Muscle layer of colon (tissue), 2 donors: ENCODE measurements at regions not wholly inside any gene's neighbourhood (a gene's known extent, or its start where the extent isn't known, plus 50 kb on each side); places are given as distances from the start of the nearest gene placed in this dataset.

Source experiments
- H3K27ac ChIP-seq: one replicate; pipeline ENCODE4 v1.7.0; 2013; ENCODE audit warnings: low read depth, mild to moderate bottlenecking, low read length, moderate library complexity
- H3K27me3 ChIP-seq, 2 donors: one replicate each; pipeline ENCODE4 v1.7.0; 2013; ENCODE audit warnings: low read length in 2 of 2, mild to moderate bottlenecking in 2 of 2; ENCODE audit not compliant: insufficient read depth in 2 of 2, control insufficient read depth in 1 of 2
- H3K36me3 ChIP-seq: one replicate; pipeline ENCODE4 v1.7.0; 2013; ENCODE audit warnings: mild to moderate bottlenecking, low read length; ENCODE audit not compliant: insufficient read depth
- H3K4me1 ChIP-seq: one replicate; pipeline ENCODE4 v1.7.0; 2013; ENCODE audit warnings: mild to moderate bottlenecking, low read length; ENCODE audit not compliant: insufficient read depth
- H3K4me3 ChIP-seq, 2 donors: one replicate each; pipeline ENCODE4 v1.7.0; 2013; ENCODE audit warnings: low read length in 2 of 2, low read depth in 1 of 2, mild to moderate bottlenecking in 1 of 2, moderate library complexity in 1 of 2
- H3K9ac ChIP-seq: one replicate; pipeline ENCODE4 v1.7.0; 2013; ENCODE audit warnings: low read length
- H3K9me3 ChIP-seq: one replicate; pipeline ENCODE4 v1.7.0; 2013; ENCODE audit warnings: mild to moderate bottlenecking, low read length
- donor health status: abdominal sarcoma.
- donor health status: Adenocarcinoma of cecum.

DNA sequence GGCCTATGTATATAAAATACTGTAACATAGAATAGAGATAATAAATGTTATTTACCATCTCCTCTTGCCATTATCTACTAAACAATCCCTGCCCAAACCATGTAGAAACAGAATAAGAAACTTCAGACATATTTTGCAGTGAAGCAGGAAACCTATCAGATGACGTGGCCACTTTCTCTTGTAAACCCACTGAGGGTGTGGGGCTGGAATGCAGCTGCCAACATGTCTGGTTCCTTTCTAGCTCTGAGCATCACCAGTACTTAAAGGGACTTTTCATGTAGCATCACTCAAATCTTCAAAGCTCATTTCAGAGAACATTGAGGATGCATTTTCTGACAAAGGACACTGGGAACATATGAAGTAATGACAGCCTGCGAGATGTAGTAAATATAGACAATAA lies 251.8 kb downstream of the LPIN1 start:
- Histone ChIP-seq H3K4me3 (no peak overlapping the region), H3K27me3 (no peaks in the 10 kb centered on the region), H3K27ac (no peak overlapping the region), H3K9ac (no peak overlapping the region), H3K4me1 (peaks cover 4% of the 10 kb centered on the region), H3K36me3 (no peaks in the 10 kb centered on the region), H3K9me3 (no peaks in the 10 kb centered on the region)

DNA sequence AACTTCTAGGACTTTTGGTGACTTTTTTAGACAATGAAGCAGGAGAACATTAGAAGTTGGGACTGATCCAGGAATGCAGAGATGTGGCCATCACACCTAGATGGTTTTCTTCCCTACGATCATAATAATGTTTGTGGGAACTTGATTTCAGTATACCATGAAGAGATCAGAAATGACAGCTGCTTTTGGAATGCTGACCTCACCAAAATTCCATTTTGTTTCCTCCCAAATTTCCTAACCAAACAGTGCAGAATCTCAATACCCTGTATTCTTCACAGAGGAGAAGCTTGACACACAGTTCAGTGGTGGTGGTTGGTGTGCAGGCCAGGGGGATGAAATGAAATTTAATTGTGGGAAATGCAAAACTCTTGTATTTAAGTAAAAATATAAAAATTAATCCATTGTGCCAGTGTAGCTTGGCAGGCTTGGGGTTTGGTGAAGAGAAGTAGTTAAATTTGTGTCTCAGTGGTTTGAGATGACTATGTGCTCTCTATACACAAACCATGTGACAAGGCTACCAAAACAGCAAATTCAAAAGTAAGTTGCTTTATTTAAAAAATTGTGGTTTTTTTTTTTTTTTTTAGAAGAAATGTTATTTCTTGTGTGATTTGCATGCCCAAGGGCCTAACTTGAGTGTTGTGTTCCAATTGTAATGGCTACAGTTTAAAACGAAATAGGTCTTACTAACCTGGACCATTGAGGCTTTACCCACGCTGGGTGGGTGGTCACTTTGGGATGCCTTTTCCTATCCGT lies 252.4 kb downstream of the LPIN1 start:
- Histone ChIP-seq H3K9ac (no peak overlapping the region), H3K36me3 (no peaks in the 10 kb centered on the region), H3K4me3 (no peak overlapping the region), H3K27ac (no peak overlapping the region), H3K4me1 (peaks cover 4% of the 10 kb centered on the region), H3K27me3 (no peaks in the 10 kb centered on the region), H3K9me3 (no peaks in the 10 kb centered on the region)

DNA sequence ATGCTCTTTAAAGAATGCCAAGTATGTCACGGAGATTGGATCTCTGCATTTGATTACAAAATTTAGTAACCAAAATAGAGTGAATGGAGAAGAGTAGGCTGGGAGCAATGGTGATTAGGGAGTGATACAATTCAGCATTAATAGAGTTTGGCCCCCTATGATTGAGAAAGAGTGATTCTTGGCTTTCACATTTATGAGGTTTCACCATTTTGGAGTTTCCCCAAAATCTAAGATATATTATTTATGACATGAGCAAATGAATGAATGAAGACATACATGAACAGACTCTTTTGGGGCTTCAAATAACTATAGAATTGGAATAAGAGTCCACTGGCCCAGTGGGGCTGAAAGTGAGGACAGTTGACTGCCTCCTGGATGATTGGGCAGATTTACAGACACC lies 255.2 kb downstream of the LPIN1 start:
- no peak overlapping the region for H3K9ac ChIP-seq
- no peaks in the 10 kb centered on the region for H3K36me3 ChIP-seq
- no peaks in the 10 kb centered on the region for H3K27me3 ChIP-seq
- no peaks in the 10 kb centered on the region for H3K4me1 ChIP-seq
- no peak overlapping the region for H3K27ac ChIP-seq
- no peaks in the 10 kb centered on the region for H3K9me3 ChIP-seq
- H3K4me3 ChIP-seq: no peak overlapping the region

DNA sequence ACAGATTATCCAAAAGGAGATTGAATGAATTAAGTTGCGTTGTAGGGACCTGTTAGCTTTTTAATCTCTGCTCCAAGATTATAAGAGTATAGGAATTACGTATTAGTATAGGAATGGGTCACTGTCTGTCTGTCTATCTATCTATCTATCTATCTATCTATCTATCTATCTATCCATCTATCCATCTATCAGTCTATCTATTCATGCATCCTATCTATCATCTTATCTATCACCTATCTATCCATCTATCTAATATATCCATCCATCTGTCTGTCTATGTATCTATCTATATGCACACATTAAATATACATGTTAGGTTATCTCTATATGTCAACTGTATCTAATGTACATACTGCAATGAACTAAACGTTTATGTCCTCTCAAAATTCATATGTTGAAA lies 255.8 kb downstream of the LPIN1 start:
- no peaks in the 10 kb centered on the region for H3K27me3 ChIP-seq
- H3K9me3 ChIP-seq: no peaks in the 10 kb centered on the region
- H3K4me3 ChIP-seq: no peak overlapping the region
- no peak overlapping the region for H3K9ac ChIP-seq
- H3K27ac ChIP-seq: no peak overlapping the region
- no peaks in the 10 kb centered on the region for H3K4me1 ChIP-seq
- H3K36me3 ChIP-seq: no peaks in the 10 kb centered on the region

DNA sequence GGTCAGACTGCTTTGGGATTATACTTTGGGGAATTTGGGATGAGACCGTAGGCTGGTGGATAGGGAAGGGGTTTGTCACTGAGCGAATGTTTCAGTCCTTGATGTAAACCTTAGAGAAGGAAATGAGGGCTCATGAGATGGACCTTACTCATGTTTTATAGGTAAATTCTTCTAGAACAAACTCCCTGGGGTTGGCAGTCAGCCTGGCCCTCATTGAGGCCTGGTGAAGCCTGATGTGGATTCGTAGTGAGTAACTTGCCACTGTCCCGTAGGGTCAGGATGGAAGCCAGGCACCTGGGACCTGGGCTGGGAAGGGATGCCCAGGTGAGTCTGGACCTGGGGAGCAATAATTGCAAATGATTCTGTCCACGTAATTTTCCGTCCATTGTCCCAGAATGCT lies 258.3 kb downstream of the LPIN1 start:
- Histone ChIP-seq H3K9ac (no peak overlapping the region), H3K9me3 (no peaks in the 10 kb centered on the region), H3K4me1 (no peaks in the 10 kb centered on the region), H3K27ac (no peak overlapping the region), H3K27me3 (no peaks in the 10 kb centered on the region), H3K36me3 (no peaks in the 10 kb centered on the region), H3K4me3 (no peak overlapping the region)

DNA sequence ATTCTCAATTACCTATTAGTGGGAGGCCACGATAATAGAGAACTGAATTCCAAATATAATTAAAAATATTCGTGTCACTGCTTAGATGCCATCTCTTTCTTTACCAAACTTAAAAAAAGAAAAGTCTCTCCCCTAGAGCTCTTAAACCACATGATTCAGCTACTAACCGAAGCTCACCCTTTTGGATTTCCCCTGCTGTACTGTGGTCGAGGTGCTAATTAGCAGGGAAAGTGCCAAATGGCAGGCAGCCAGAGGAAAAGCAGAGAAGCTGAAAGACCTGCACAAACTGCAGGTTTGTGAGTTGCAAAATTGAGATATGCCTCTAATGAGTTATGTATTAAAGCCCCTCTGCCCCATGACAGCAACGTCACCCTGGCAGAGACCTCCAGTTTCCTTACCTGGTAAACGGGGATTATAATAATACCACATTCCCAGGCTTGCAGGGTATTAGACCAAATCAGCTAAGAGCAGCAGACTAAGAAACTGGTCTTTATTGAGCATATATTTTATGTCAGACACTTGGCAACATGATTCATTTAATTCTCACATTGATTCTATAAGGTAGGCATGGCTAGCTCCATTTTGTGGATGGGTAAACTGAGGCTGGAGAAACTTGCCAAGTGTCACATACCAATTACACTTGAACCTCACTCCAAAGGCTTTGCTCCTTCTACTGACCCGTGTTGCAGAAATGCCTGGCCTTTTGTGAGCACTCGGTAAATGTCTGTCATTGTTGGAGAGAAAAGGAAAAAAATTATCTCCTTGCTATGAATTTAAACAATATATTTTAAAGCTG lies 259.7 kb downstream of the LPIN1 start:
- H3K9me3 ChIP-seq: no peaks in the 10 kb centered on the region
- H3K27ac ChIP-seq: no peak overlapping the region
- no peaks in the 10 kb centered on the region for H3K27me3 ChIP-seq
- no peak overlapping the region for H3K9ac ChIP-seq
- H3K4me1 ChIP-seq: no peaks in the 10 kb centered on the region
- H3K36me3 ChIP-seq: no peaks in the 10 kb centered on the region
- H3K4me3 ChIP-seq: no peak overlapping the region

DNA sequence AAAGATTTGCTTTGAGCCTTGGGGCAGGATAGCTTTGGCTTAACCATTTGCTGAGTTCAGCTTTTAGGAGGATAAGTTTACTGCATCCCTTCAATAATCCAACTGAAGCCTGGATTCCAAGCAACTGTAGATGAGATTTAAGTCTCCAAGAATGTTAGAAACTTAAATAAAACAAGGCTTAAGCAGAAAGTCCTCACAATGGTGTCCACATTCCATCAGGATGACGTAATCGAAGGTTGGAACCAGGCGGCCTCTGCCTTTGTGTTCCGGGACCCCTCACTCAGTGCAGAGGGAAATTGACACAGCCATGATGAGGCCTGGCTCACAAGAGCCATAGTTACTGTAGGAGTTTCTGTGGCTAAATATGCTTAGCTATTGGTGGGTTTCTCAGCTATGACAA lies 260.4 kb downstream of the LPIN1 start:
- Histone ChIP-seq H3K27me3 (no peaks in the 10 kb centered on the region), H3K9ac (no peak overlapping the region), H3K27ac (no peak overlapping the region), H3K36me3 (no peaks in the 10 kb centered on the region), H3K4me3 (no peak overlapping the region), H3K9me3 (no peaks in the 10 kb centered on the region), H3K4me1 (no peaks in the 10 kb centered on the region)

DNA sequence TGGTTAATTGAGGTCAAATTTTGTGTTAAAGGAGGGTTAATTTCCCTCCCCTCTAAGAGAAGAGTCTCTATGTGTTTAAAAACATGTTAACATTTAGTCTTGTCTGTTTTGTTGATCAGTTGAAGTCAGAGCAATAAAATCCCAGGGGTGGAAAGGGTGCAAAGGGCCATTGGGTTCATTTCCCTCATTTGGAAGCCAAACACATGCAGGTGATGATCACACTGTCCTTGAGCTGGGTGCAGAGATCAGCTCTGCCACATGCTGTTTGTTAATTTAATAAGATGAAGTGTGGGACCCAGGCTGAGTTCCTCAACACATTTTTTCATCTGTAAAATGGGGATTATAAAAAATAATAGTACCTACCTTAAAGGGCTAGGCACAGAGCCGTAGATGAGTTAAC lies 260.9 kb downstream of the LPIN1 start:
- H3K27ac ChIP-seq: no peak overlapping the region
- no peaks in the 10 kb centered on the region for H3K27me3 ChIP-seq
- no peak overlapping the region for H3K9ac ChIP-seq
- H3K9me3 ChIP-seq: no peaks in the 10 kb centered on the region
- H3K4me3 ChIP-seq: no peak overlapping the region
- no peaks in the 10 kb centered on the region for H3K4me1 ChIP-seq
- H3K36me3 ChIP-seq: no peaks in the 10 kb centered on the region

DNA sequence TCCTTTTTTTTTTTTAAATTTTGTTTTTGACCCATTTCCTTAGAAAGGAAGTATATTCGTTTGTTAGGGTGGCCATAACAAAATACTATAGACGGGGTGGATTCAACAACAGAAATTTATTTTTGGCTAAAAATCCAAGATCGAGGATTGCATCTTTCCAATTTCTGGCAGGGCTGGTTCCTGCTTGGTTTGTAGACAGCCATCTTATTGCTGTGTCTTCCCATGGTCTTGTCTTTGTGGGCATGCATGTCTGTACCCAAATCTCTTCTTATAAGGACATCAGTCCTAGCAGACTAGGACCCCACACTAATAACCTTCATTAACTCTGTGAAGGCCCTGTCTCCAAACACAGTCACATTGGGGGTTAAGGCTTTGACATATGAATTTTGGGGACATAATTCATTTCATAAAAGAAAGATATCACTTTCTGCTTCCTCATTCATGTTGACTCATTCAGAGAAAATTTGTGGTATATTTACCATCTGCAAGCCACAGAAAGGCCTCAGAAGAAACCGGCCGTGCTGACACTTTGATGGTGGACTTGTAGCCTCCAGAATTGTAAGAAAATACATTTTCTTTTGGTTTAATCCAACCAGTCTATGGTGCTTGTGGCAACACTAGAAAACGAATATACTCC lies 262.1 kb downstream of the LPIN1 start:
- H3K9me3 ChIP-seq: no peaks in the 10 kb centered on the region
- H3K27ac ChIP-seq: no peak overlapping the region
- no peak overlapping the region for H3K4me3 ChIP-seq
- H3K4me1 ChIP-seq: no peaks in the 10 kb centered on the region
- no peaks in the 10 kb centered on the region for H3K36me3 ChIP-seq
- H3K27me3 ChIP-seq: no peaks in the 10 kb centered on the region
- no peak overlapping the region for H3K9ac ChIP-seq

DNA sequence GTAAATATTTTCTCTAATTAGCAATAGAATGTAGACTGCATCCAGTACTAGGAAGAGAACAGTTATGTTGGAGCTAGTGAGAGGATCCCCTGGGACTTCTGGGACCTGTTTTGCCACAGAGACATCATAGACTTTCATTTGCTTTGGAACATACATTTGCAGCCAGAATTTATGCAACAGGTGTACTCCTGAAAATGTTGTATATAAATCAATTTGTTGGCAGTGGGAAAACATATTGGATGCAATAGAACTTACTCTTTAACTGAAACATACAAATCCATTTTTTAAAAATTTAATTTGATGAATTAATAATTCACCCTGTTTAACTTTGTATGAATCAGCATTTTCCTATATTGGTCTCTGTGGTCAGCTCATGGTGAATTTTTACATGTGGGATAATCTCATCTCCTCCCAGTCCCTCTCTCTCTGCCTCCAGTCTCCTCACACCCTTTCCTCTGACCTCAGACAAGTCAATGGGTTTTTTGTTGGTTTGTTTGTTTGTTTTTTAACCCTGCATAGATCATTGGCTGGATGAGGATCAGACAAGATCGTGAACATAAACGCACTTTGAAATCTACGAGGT lies 263.0 kb downstream of the LPIN1 start:
- H3K27me3 ChIP-seq: no peaks in the 10 kb centered on the region
- no peak overlapping the region for H3K4me3 ChIP-seq
- no peak overlapping the region for H3K27ac ChIP-seq
- H3K9me3 ChIP-seq: no peaks in the 10 kb centered on the region
- H3K9ac ChIP-seq: no peak overlapping the region
- no peaks in the 10 kb centered on the region for H3K36me3 ChIP-seq
- H3K4me1 ChIP-seq: peaks cover 3% of the 10 kb centered on the region

DNA sequence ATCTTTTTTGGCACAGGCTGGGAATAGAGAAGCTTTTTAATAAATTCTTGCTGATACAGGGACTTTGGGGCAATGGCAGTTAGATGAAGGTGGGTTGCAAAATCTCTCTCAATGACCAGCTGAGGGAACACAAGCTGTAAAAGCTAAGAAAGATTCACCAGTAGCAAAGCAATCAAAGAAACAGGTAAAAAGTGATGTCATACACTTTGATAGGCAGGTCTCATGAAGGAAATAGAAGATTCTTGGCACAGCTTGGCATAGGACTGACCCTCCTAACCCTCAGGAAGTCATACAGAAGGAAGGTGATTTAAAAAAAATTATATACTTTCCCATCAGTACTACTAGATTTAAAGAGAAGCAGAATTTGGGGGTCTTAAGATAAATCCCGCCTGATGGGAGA lies 263.6 kb downstream of the LPIN1 start:
- Histone ChIP-seq H3K36me3 (no peaks in the 10 kb centered on the region), H3K27ac (no peak overlapping the region), H3K4me3 (no peak overlapping the region), H3K27me3 (no peaks in the 10 kb centered on the region), H3K4me1 (peaks cover 5% of the 10 kb centered on the region), H3K9ac (no peak overlapping the region), H3K9me3 (no peaks in the 10 kb centered on the region)
